PC-3 (cell line): ENCODE measurements at regions not wholly inside any gene's neighbourhood (a gene's known extent, or its start where the extent isn't known, plus 50 kb on each side); places are given as distances from the start of the nearest gene placed in this dataset.
A peak's percentile ranks its signal among the peaks of the same experiment; 100 is the strongest.

Source experiments
- ATAC-seq: fragments of 200-7000 bp; cut with Tn5 transposase; 2 replicates; pipeline ENCODE4 v1.9.1; 2020; ENCODE audit warnings: mild to moderate bottlenecking, moderate library complexity
- BruUV-seq: library from RNA; stranded (reverse); fragments of 400-500 nt; replicated peaks from 2 replicates; lab custom pipeline; 2021; lab: Mats Ljungman, UMichigan
- CTCF ChIA-PET: fragments of 300-600 bp; sonication (Branson Sonifier 250); formaldehyde crosslinking; loops from one replicate; lab custom pipeline; 2022; ENCODE audit warnings: antibody characterized with exemption; lab: Charles Lee
- POLR2A ChIA-PET: fragments of 300-600 bp; sonication (Branson Sonifier 250); formaldehyde crosslinking; loops from one replicate; lab custom pipeline; 2022; ENCODE audit warnings: antibody characterized with exemption; ENCODE audit not compliant: unreplicated experiment; lab: Charles Lee
- DNase-seq: peaks from one replicate; pipeline ENCODE4 v3.0.0-alpha.2; 2015
- H2AFZ ChIP-seq: fragments of 300-600 bp; sonication (generic); 2 replicates; pipeline ENCODE4 v1.6.0; 2016; ENCODE audit warnings: antibody characterized with exemption, low read length
- H3F3A ChIP-seq: fragments of 300-600 bp; sonication (generic); one replicate; pipeline ENCODE4 v1.6.0; 2017; ENCODE audit warnings: antibody characterized with exemption, low read length, control low read depth, mild to moderate bottlenecking; ENCODE audit not compliant: unreplicated experiment
- H3K27ac ChIP-seq: fragments of 300-600 bp; sonication (generic); 2 replicates; pipeline ENCODE4 v1.5.1; 2016; ENCODE audit warnings: mild to moderate bottlenecking, low read length
- H3K27me3 ChIP-seq: fragments of 300-600 bp; sonication (generic); 2 replicates; pipeline ENCODE4 v1.6.1; 2016; ENCODE audit warnings: low read length, mixed read lengths
- H3K36me3 ChIP-seq: fragments of 300-600 bp; sonication (generic); 2 replicates; pipeline ENCODE4 v1.6.1; 2016; ENCODE audit warnings: low read depth, mixed run types, low read length, mixed read lengths
- H3K4me1 ChIP-seq: fragments of 300-600 bp; sonication (generic); 2 replicates; pipeline ENCODE4 v1.5.1; 2016; ENCODE audit warnings: low read length; ENCODE audit not compliant: insufficient read depth
- H3K4me2 ChIP-seq: fragments of 300-600 bp; sonication (generic); 2 replicates; pipeline ENCODE4 v1.6.0; 2016; ENCODE audit warnings: low read length
- H3K4me3 ChIP-seq: fragments of 300-600 bp; sonication (generic); 2 replicates; pipeline ENCODE4 v1.5.1; 2016; ENCODE audit warnings: mild to moderate bottlenecking, low read length, mixed read lengths
- H3K79me2 ChIP-seq: fragments of 300-600 bp; sonication (generic); 2 replicates; pipeline ENCODE4 v1.6.1; 2017; ENCODE audit warnings: low read length, mixed read lengths
- H3K9ac ChIP-seq: fragments of 300-600 bp; sonication (generic); 2 replicates; pipeline ENCODE4 v1.6.0; 2016; ENCODE audit warnings: mild to moderate bottlenecking, low read length
- H3K9me2 ChIP-seq: fragments of 300-600 bp; sonication (generic); replicated peaks from 2 replicates; pipeline ENCODE4 v1.6.1; 2016; ENCODE audit warnings: mixed run types, low read length, mixed read lengths
- H3K9me3 ChIP-seq: fragments of 300-600 bp; sonication (generic); 2 replicates; pipeline ENCODE4 v1.6.1; 2016; ENCODE audit warnings: low read length, mixed read lengths
- H4K20me1 ChIP-seq: fragments of 300-600 bp; sonication (generic); 2 replicates; pipeline ENCODE4 v1.6.1; 2016; ENCODE audit warnings: low read length, mixed read lengths
- EZH2 ChIP-seq: fragments of 300-600 bp; sonication (generic); IDR thresholded peaks from one replicate; pipeline ENCODE4 v1.6.1; 2017; ENCODE audit warnings: antibody characterized with exemption, mild to moderate bottlenecking, low read length; ENCODE audit not compliant: unreplicated experiment
- EZH2phosphoT487 ChIP-seq: fragments of 300-600 bp; sonication (generic); IDR thresholded peaks from 2 replicates; pipeline ENCODE4 v1.6.1; 2018; ENCODE audit warnings: mild to moderate bottlenecking, antibody characterized with exemption, low read length, borderline replicate concordance
- intact Hi-C: fragments of 100-400 bp; cut with micrococcal nuclease; formaldehyde crosslinking; loops from 2 replicates; pipeline ENCODE4 v1.9.0; 2023
- TF ChIP-seq, protein P1 (sequence below): fragments of 300-600 bp; sonication (generic); conservative IDR thresholded peaks from 2 replicates; pipeline ENCODE4 v1.5.1; 2017; ENCODE audit warnings: antibody characterized with exemption, low read depth, mild to moderate bottlenecking, low read length

DNA sequence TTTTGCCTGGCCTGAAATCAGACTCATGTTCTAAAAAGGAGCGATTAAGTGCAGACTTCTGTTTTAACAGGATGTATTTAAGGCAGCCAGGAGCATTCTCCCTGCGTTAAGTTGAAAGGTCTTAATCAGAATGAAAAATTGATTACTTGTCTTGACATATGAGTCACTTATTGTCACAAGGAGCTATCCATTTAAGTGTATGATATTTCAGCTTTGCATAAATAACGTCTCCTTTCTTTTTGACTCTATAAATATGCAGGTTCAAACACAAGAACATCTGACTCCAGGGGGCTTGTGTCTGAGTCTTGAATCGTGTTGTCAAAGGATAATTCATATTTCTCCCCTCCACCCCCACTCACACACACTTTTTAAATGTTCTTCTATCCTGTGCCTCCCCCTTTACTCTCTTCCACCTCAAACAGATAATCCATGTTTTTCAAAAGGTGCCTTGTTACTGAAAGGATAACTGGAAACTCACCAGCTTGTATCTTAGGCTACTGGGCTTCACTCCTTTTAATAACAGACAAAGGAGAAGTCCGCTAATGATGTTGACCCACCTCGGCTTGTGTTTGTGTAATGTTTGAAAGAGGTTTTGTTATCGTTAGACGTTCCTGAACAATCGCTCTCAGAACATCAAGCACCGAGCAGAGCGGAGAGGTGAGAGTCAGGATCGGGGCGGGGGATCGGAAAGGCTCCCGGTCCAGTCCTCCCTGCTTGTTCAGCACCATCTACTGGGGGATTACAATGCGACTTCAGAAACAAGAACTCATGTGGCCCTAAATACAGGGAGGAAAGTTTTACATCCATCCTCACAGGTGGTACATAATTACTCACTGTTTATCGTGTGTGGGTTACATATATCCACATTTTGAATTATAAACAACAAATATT is 107.5 kb upstream of the RPL34 start:
- H3K9me3 ChIP-seq = no peaks in the 10 kb centered on the region
- ChIA-PET POLR2A (no interaction called here), CTCF (no interaction called here)
- H3K4me3 ChIP-seq = no peak overlapping the region
- ATAC-seq (peak; percentile 50; the same call in 1 of the 2 replicates), DNase-seq (peak; percentile 25)
- TF ChIP-seq EZH2phosphoT487 (no peak), EZH2 (no peak)
- TF ChIP-seq, protein P1, sequence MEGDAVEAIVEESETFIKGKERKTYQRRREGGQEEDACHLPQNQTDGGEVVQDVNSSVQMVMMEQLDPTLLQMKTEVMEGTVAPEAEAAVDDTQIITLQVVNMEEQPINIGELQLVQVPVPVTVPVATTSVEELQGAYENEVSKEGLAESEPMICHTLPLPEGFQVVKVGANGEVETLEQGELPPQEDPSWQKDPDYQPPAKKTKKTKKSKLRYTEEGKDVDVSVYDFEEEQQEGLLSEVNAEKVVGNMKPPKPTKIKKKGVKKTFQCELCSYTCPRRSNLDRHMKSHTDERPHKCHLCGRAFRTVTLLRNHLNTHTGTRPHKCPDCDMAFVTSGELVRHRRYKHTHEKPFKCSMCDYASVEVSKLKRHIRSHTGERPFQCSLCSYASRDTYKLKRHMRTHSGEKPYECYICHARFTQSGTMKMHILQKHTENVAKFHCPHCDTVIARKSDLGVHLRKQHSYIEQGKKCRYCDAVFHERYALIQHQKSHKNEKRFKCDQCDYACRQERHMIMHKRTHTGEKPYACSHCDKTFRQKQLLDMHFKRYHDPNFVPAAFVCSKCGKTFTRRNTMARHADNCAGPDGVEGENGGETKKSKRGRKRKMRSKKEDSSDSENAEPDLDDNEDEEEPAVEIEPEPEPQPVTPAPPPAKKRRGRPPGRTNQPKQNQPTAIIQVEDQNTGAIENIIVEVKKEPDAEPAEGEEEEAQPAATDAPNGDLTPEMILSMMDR = peak; percentile 45
- H3K4me2 ChIP-seq = no peak overlapping the region
- H3K9me2 ChIP-seq = no peaks in the 10 kb centered on the region
- H3K4me1 ChIP-seq = no peaks in the 10 kb centered on the region
- H3F3A ChIP-seq = no peaks in the 10 kb centered on the region
- intact Hi-C loops = loop anchor here (2.0 to 5.0 kb wide), 2 partner anchors 452 to 496 kb away; no protein-coding TSS in a partner anchor
- peaks cover 22% of the 10 kb centered on the region for H3K27me3 ChIP-seq
- no peaks in the 10 kb centered on the region for H3K79me2 ChIP-seq
- no peak overlapping the region for H3K9ac ChIP-seq
- no TSS peak for BruUV-seq
- no peaks in the 10 kb centered on the region for H3K36me3 ChIP-seq
- H2AFZ ChIP-seq = no peak overlapping the region
- H4K20me1 ChIP-seq = no peaks in the 10 kb centered on the region
- no peak overlapping the region for H3K27ac ChIP-seq

DNA sequence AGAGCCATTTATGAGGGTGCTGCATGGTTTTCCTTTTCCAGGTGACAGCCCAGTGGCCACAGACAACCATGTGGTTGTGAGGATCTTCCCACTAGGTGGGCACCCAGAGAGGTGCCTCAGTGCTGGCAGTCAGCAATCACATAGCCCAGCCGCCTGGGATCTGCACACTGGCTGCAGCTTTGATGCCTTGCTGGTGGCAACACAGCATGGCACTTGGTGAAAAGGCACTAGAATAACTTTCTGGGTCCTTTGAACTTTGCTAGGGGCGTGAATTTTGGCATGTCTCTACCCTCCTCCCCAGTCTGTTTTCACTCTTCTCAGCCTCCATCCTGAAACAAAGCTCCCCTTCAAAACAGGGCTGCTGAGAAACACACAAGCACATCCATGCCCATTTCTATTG is 108.8 kb upstream of the RPL34 start:
- no peak overlapping the region for H3K4me2 ChIP-seq
- intact Hi-C loops = loop anchor here (2.0 to 5.0 kb wide), 2 partner anchors 451 to 494 kb away; no protein-coding TSS in a partner anchor
- ChIA-PET POLR2A (no interaction called here), CTCF (no interaction called here)
- H3K27me3 ChIP-seq = peaks cover 22% of the 10 kb centered on the region
- H3F3A ChIP-seq = no peaks in the 10 kb centered on the region
- no peaks in the 10 kb centered on the region for H3K36me3 ChIP-seq
- H3K4me3 ChIP-seq = no peak overlapping the region
- H3K9me2 ChIP-seq = no peaks in the 10 kb centered on the region
- H3K27ac ChIP-seq = no peak overlapping the region
- no peaks in the 10 kb centered on the region for H4K20me1 ChIP-seq
- ATAC-seq (no peak), DNase-seq (no peak)
- no peaks in the 10 kb centered on the region for H3K79me2 ChIP-seq
- BruUV-seq = no TSS peak
- H3K4me1 ChIP-seq = no peaks in the 10 kb centered on the region
- H3K9me3 ChIP-seq = no peaks in the 10 kb centered on the region
- TF ChIP-seq EZH2 (no peak), EZH2phosphoT487 (no peak)
- TF ChIP-seq, protein P1 = no peak
- no peak overlapping the region for H2AFZ ChIP-seq
- no peak overlapping the region for H3K9ac ChIP-seq

DNA sequence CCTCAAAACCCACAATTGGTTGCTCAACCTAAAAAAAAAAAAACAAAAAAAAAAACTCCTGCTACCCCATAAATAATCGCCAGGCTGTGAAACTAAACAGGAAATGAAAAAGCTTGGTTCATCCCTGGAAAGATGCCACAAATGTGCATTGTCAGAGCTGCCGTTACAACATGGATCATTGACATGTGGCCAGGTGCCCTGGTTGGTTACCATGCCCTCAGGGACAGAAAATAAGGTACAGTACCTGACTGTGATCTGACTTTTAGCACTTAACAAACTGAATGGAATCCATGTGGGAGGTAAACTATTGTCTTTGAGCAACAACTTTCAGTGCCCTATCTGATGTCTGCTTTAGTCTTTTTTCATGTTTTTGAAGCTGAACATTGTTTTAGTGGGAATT is 118.0 kb upstream of the RPL34 start:
- H3K9ac ChIP-seq = no peak overlapping the region
- H3K36me3 ChIP-seq = no peaks in the 10 kb centered on the region
- H2AFZ ChIP-seq = no peak overlapping the region
- ATAC-seq = no peak
- intact Hi-C loops = no loop called here
- ChIA-PET CTCF (no interaction called here), POLR2A (no interaction called here)
- H3K27me3 ChIP-seq = no peaks in the 10 kb centered on the region
- H3K9me2 ChIP-seq = no peaks in the 10 kb centered on the region
- TF ChIP-seq EZH2phosphoT487 = no peak
- no peak for TF ChIP-seq EZH2
- TF ChIP-seq, protein P1 = no peak
- no peaks in the 10 kb centered on the region for H4K20me1 ChIP-seq
- H3K9me3 ChIP-seq = no peaks in the 10 kb centered on the region
- no peak overlapping the region for H3K4me3 ChIP-seq
- DNase-seq = peak; percentile 10
- BruUV-seq = no TSS peak
- H3K27ac ChIP-seq = no peak overlapping the region
- no peaks in the 10 kb centered on the region for H3K4me1 ChIP-seq
- no peaks in the 10 kb centered on the region for H3F3A ChIP-seq
- no peaks in the 10 kb centered on the region for H3K79me2 ChIP-seq
- no peak overlapping the region for H3K4me2 ChIP-seq
